Prostate gland (tissue), 2 donors: ENCODE measurements at regions not wholly inside any gene's neighbourhood (a gene's known extent, or its start where the extent isn't known, plus 50 kb on each side); places are given as distances from the start of the nearest gene placed in this dataset.
"Not testable (repeated sequence)": the region's sequence is repeated elsewhere in the genome, so short reads cannot be mapped to it uniquely, and the experiment has no call there.

Experiments used
- CTCF ChIP-seq, 4 experiments: fragments of 200-600 bp in 2 of 4; fragments of 450-650 bp in 2 of 4; sonication (generic) in 2 of 4; IDR thresholded peaks; 1 replicate in 3 of 4; 2 replicates in 1 of 4; pipeline ENCODE4 v1.5.1; 2016 to 2019; ENCODE audit warnings: antibody characterized with exemption in 4 of 4, mild to moderate bottlenecking in 2 of 4, moderate library complexity in 2 of 4
- POLR2A ChIP-seq: fragments of 450-650 bp; IDR thresholded peaks from one replicate; pipeline ENCODE4 v1.6.1; 2016; ENCODE audit warnings: antibody characterized with exemption, mild to moderate bottlenecking
- POLR2AphosphoS5 ChIP-seq: sonication (generic); formaldehyde crosslinking; IDR thresholded peaks from one replicate; pipeline ENCODE4 v1.6.1; 2017; ENCODE audit warnings: antibody characterized with exemption

- not testable (repeated sequence) for TF ChIP-seq POLR2AphosphoS5; CTCF (IDR thresholded peaks at IDR 0.05); POLR2A
Observed at GRCh38 chr20:25987928-25988560, 291.4 kb upstream of the ZNF337 start.
